Parathyroid adenoma (tissue), 2 donors: ENCODE measurements at regions not wholly inside any gene's neighbourhood (a gene's known extent, or its start where the extent isn't known, plus 50 kb on each side); places are given as distances from the start of the nearest gene placed in this dataset.

Experiments used
- H2AFZ ChIP-seq: fragments of 300-600 bp; sonication (generic); one replicate; pipeline ENCODE4 v1.7.0; 2017; ENCODE audit warnings: antibody characterized with exemption, mild to moderate bottlenecking
- H3K27ac ChIP-seq: fragments of 300-600 bp; sonication (generic); one replicate; pipeline ENCODE4 v1.7.0; 2017
- H3K27me3 ChIP-seq: fragments of 300-600 bp; sonication (generic); one replicate; pipeline ENCODE4 v1.7.0; 2017; ENCODE audit warnings: low read length; ENCODE audit not compliant: control insufficient read depth, insufficient read depth
- H3K36me3 ChIP-seq: fragments of 300-600 bp; sonication (generic); one replicate; pipeline ENCODE4 v1.7.0; 2017; ENCODE audit warnings: low read length; ENCODE audit not compliant: control insufficient read depth, insufficient read depth
- H3K4me1 ChIP-seq: fragments of 300-600 bp; sonication (generic); one replicate; pipeline ENCODE4 v1.7.0; 2017; ENCODE audit warnings: control low read depth
- H3K4me2 ChIP-seq: fragments of 300-600 bp; sonication (generic); one replicate; pipeline ENCODE4 v1.7.0; 2017; ENCODE audit warnings: low read length
- H3K4me3 ChIP-seq: fragments of 300-600 bp; sonication (generic); one replicate; pipeline ENCODE4 v1.7.0; 2017; ENCODE audit warnings: low read depth, low read length
- H3K79me2 ChIP-seq: fragments of 300-600 bp; sonication (generic); one replicate; pipeline ENCODE4 v1.7.0; 2017; ENCODE audit warnings: control low read depth
- H3K9ac ChIP-seq: fragments of 300-600 bp; sonication (generic); one replicate; pipeline ENCODE4 v1.7.0; 2017; ENCODE audit warnings: mild to moderate bottlenecking
- H3K9me3 ChIP-seq: fragments of 300-600 bp; sonication (generic); one replicate; pipeline ENCODE4 v1.7.0; 2017; ENCODE audit warnings: low read length; ENCODE audit not compliant: control insufficient read depth
- CTCF ChIP-seq: fragments of 300-600 bp; sonication (generic); IDR thresholded peaks from one replicate; pipeline ENCODE4 v1.7.0; 2017; ENCODE audit warnings: antibody characterized with exemption, mild to moderate bottlenecking
- donor health status: primary hyperparathyroidism.

GRCh38 chr1:227445746-227446145 is 117.6 kb upstream of the ZNF678 start:
- no peak overlapping the region for H2AFZ ChIP-seq
- no peaks in the 10 kb centered on the region for H3K27me3 ChIP-seq
- H3K4me2 ChIP-seq: no peak overlapping the region
- H3K9ac ChIP-seq: no peak overlapping the region
- H3K4me1 ChIP-seq: no peaks in the 10 kb centered on the region
- no peak for TF ChIP-seq CTCF
- H3K27ac ChIP-seq: no peak overlapping the region
- H3K79me2 ChIP-seq: no peaks in the 10 kb centered on the region
- H3K36me3 ChIP-seq: no peaks in the 10 kb centered on the region
- H3K4me3 ChIP-seq: no peak overlapping the region
- H3K9me3 ChIP-seq: no peaks in the 10 kb centered on the region

- Histone ChIP-seq H3K4me2 (no peak overlapping the region), H3K4me1 (no peaks in the 10 kb centered on the region), H2AFZ (no peak overlapping the region), H3K9me3 (no peaks in the 10 kb centered on the region), H3K36me3 (no peaks in the 10 kb centered on the region), H3K79me2 (no peaks in the 10 kb centered on the region), H3K9ac (no peak overlapping the region), H3K4me3 (no peak overlapping the region), H3K27ac (no peak overlapping the region), H3K27me3 (no peaks in the 10 kb centered on the region)
- no peak for TF ChIP-seq CTCF
Observed at GRCh38 chr1:227445092-227445674, 118.2 kb upstream of the ZNF678 start.

GRCh38 chr1:227440182-227440581 is 121.9 kb upstream of the CDC42BPA start:
- no peaks in the 10 kb centered on the region for H3K27me3 ChIP-seq
- H3K79me2 ChIP-seq: no peaks in the 10 kb centered on the region
- no peak overlapping the region for H3K9ac ChIP-seq
- H2AFZ ChIP-seq: no peak overlapping the region
- no peak overlapping the region for H3K4me2 ChIP-seq
- no peak for TF ChIP-seq CTCF
- H3K4me1 ChIP-seq: no peaks in the 10 kb centered on the region
- no peaks in the 10 kb centered on the region for H3K9me3 ChIP-seq
- H3K4me3 ChIP-seq: no peak overlapping the region
- no peaks in the 10 kb centered on the region for H3K36me3 ChIP-seq
- H3K27ac ChIP-seq: peak overlapping the region; percentile 11

GRCh38 chr1:227437495-227438008 is 119.3 kb upstream of the CDC42BPA start:
- peak overlapping the region; percentile 54 for H2AFZ ChIP-seq
- no peak overlapping the region for H3K9ac ChIP-seq
- no peaks in the 10 kb centered on the region for H3K4me1 ChIP-seq
- no peak overlapping the region for H3K4me2 ChIP-seq
- H3K27ac ChIP-seq: no peak overlapping the region
- H3K36me3 ChIP-seq: no peaks in the 10 kb centered on the region
- no peaks in the 10 kb centered on the region for H3K79me2 ChIP-seq
- no peak for TF ChIP-seq CTCF
- no peaks in the 10 kb centered on the region for H3K27me3 ChIP-seq
- H3K9me3 ChIP-seq: no peaks in the 10 kb centered on the region
- no peak overlapping the region for H3K4me3 ChIP-seq

GRCh38 chr1:227434808-227435444 is 116.6 kb upstream of the CDC42BPA start:
- no peaks in the 10 kb centered on the region for H3K79me2 ChIP-seq
- H3K27me3 ChIP-seq: no peaks in the 10 kb centered on the region
- H2AFZ ChIP-seq: no peak overlapping the region
- no peak overlapping the region for H3K4me2 ChIP-seq
- TF ChIP-seq CTCF: no peak
- H3K9ac ChIP-seq: no peak overlapping the region
- H3K9me3 ChIP-seq: no peaks in the 10 kb centered on the region
- no peak overlapping the region for H3K4me3 ChIP-seq
- no peaks in the 10 kb centered on the region for H3K36me3 ChIP-seq
- no peak overlapping the region for H3K27ac ChIP-seq
- H3K4me1 ChIP-seq: no peaks in the 10 kb centered on the region
